ENCODE measurements at regions not wholly inside any gene's neighbourhood (a gene's known extent, or its start where the extent isn't known, plus 50 kb on each side); places are given as distances from the start of the nearest gene placed in this dataset.

DNA sequence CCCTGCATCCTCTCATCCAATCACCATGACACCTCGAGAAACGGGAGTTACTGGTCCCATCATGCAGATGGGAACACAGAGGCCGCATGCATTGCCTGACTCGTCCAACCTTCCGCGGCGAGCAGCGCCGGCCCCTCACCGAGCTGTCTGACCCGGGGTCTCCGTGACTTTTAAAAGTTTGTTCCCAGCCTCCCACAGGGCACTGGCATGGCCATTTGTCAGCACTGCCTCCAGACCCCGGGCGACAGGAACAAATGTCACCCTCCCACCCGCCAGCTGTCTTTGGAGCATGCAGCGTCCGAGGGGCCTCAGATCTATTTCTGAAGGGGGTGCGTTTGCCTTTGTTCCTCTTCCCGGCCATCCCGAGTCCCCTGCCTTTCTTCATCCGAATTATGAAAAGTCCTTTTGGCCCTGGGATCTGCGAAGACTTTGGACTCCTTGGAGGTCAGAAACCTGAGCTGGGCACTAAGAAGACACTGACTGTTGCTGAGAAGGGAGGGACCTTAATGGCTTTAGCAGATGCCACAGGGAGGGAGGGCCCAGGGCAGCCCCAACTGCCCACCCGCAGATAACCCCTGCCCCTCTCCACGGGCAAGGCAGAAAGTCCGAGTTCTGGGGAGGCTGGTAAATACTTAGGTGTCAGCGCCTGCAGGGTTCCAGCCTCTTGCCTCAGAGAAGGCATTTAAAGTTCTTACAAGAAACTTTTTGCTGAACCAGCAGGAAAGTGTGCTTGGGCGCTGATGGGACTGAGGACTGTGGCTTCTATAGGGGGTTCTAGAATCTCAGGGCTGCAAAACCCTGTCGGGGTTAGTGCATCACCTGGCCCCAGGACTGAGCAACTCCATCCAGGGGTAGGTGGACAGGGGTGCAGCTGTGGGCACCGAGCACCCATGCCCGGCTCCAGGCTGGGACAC is 348.1 kb downstream of the FOXL1 start:
- 68 to 83% (median 69%) methylated on average over 30 of the region's 30 CpGs for WGBS, 3 donors
- no peaks in the 10 kb centered on the region for H3K36me3 ChIP-seq (ENCODE audit: control insufficient read depth in 3 of 3, insufficient read depth in 2 of 3, low read depth in 1 of 3, low read length in 3 of 3)
- DNase-seq (no peak), FAIRE-seq (no peak)
- peaks cover 0 to 20% (median 0%) of the 10 kb centered on the region in 3 donors for H3K4me1 ChIP-seq (ENCODE audit: control insufficient read depth in 3 of 3, insufficient read depth in 2 of 3, low read depth in 1 of 3, low read length in 2 of 3)
- H3K27ac ChIP-seq (ENCODE audit: low read depth in 1 of 3, low read length in 2 of 3), result no peak overlapping the region
- H3K4me3 ChIP-seq (ENCODE audit: low read depth in 1 of 3, low read length in 3 of 3), result no peak overlapping the region
- peaks cover 2 to 22% (median 17%) of the 10 kb centered on the region in 3 donors for H3K27me3 ChIP-seq (ENCODE audit: control insufficient read depth in 3 of 3, insufficient read depth in 3 of 3, low read length in 3 of 3)
- H3K9me3 ChIP-seq (ENCODE audit: control insufficient read depth in 2 of 2, insufficient read depth in 1 of 2, low read depth in 1 of 2, low read length in 1 of 2), result peaks cover 0 to 2% of the 10 kb centered on the region in 2 donors

GRCh38 chr16:86927699-86928098 is 349.4 kb downstream of the FOXL1 start:
- no peak for FAIRE-seq
- 87 to 95% (median 93%) methylated on average over 3 of the region's 3 CpGs for WGBS, 3 donors
- Histone ChIP-seq H3K36me3 (ENCODE audit: control insufficient read depth in 3 of 3, insufficient read depth in 2 of 3, low read depth in 1 of 3, low read length in 3 of 3) (no peaks in the 10 kb centered on the region), H3K9me3 (ENCODE audit: control insufficient read depth in 2 of 2, insufficient read depth in 1 of 2, low read depth in 1 of 2, low read length in 1 of 2) (no peaks in the 10 kb centered on the region), H3K27me3 (ENCODE audit: control insufficient read depth in 3 of 3, insufficient read depth in 3 of 3, low read length in 3 of 3) (peaks cover 2 to 22% (median 17%) of the 10 kb centered on the region in 3 donors), H3K27ac (ENCODE audit: low read depth in 1 of 3, low read length in 2 of 3) (no peak overlapping the region), H3K4me3 (ENCODE audit: low read depth in 1 of 3, low read length in 3 of 3) (no peak overlapping the region), H3K4me1 (ENCODE audit: control insufficient read depth in 3 of 3, insufficient read depth in 2 of 3, low read depth in 1 of 3, low read length in 2 of 3) (peaks cover 0 to 20% (median 0%) of the 10 kb centered on the region in 3 donors)
- no peak for DNase-seq

- Histone ChIP-seq H3K27me3 (ENCODE audit: control insufficient read depth in 3 of 3, insufficient read depth in 3 of 3, low read length in 3 of 3) (peaks cover 2 to 22% (median 17%) of the 10 kb centered on the region in 3 donors), H3K36me3 (ENCODE audit: control insufficient read depth in 3 of 3, insufficient read depth in 2 of 3, low read depth in 1 of 3, low read length in 3 of 3) (no peaks in the 10 kb centered on the region), H3K4me3 (ENCODE audit: low read depth in 1 of 3, low read length in 3 of 3) (no peak overlapping the region), H3K4me1 (ENCODE audit: control insufficient read depth in 3 of 3, insufficient read depth in 2 of 3, low read depth in 1 of 3, low read length in 2 of 3) (peaks cover 0 to 20% (median 0%) of the 10 kb centered on the region in 3 donors), H3K27ac (ENCODE audit: low read depth in 1 of 3, low read length in 2 of 3) (no peak overlapping the region), H3K9me3 (ENCODE audit: control insufficient read depth in 2 of 2, insufficient read depth in 1 of 2, low read depth in 1 of 2, low read length in 1 of 2) (no peaks in the 10 kb centered on the region)
- FAIRE-seq (no peak), DNase-seq (no peak)
- WGBS, 3 donors, result 41 to 61% (median 54%) methylated on average over 9 of the region's 9 CpGs
Measured at GRCh38 chr16:86928523-86929011, 350.2 kb downstream of the FOXL1 start.

- DNase-seq (no peak), FAIRE-seq (no peak)
- Histone ChIP-seq H3K9me3 (ENCODE audit: control insufficient read depth in 2 of 2, insufficient read depth in 1 of 2, low read depth in 1 of 2, low read length in 1 of 2) (no peaks in the 10 kb centered on the region), H3K36me3 (ENCODE audit: control insufficient read depth in 3 of 3, insufficient read depth in 2 of 3, low read depth in 1 of 3, low read length in 3 of 3) (no peaks in the 10 kb centered on the region), H3K4me1 (ENCODE audit: control insufficient read depth in 3 of 3, insufficient read depth in 2 of 3, low read depth in 1 of 3, low read length in 2 of 3) (peaks cover 0 to 20% (median 0%) of the 10 kb centered on the region in 3 donors), H3K27me3 (ENCODE audit: control insufficient read depth in 3 of 3, insufficient read depth in 3 of 3, low read length in 3 of 3) (peaks cover 2 to 22% (median 16%) of the 10 kb centered on the region in 3 donors), H3K4me3 (ENCODE audit: low read depth in 1 of 3, low read length in 3 of 3) (no peak overlapping the region), H3K27ac (ENCODE audit: low read depth in 1 of 3, low read length in 2 of 3) (no peak overlapping the region)
- 27 to 36% (median 32%) methylated on average over 44 to 45 of the region's 45 CpGs for WGBS, 3 donors
Measured at GRCh38 chr16:86929057-86929871, 350.9 kb downstream of the FOXL1 start.

DNA sequence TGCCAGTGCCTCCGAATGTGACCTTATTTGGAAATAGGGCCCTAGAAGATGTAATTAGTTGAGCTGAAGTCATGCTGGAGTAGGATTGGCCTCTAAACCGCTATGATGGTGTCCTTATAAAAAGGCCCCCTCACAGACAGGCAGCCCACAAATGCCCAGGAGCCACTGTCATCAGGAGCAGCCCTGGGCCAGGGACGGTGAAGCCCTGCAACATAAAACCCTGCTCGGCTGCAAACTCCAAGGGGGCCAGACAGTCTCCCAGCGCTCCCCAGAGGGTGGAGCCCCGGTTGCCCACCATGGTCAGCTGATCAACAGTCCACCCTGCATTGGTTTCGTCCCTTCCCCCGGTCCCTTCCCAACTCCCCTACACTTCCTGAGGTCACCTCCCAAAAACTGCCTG is 351.7 kb downstream of the FOXL1 start:
- H3K4me3 ChIP-seq (ENCODE audit: low read depth in 1 of 3, low read length in 3 of 3), result no peak overlapping the region
- no peak for DNase-seq
- H3K4me1 ChIP-seq (ENCODE audit: control insufficient read depth in 3 of 3, insufficient read depth in 2 of 3, low read depth in 1 of 3, low read length in 2 of 3), result peaks cover 0 to 20% (median 0%) of the 10 kb centered on the region in 3 donors
- no peaks in the 10 kb centered on the region for H3K9me3 ChIP-seq (ENCODE audit: control insufficient read depth in 2 of 2, insufficient read depth in 1 of 2, low read depth in 1 of 2, low read length in 1 of 2)
- FAIRE-seq, result no peak
- no peaks in the 10 kb centered on the region for H3K36me3 ChIP-seq (ENCODE audit: control insufficient read depth in 3 of 3, insufficient read depth in 2 of 3, low read depth in 1 of 3, low read length in 3 of 3)
- no peak overlapping the region for H3K27ac ChIP-seq (ENCODE audit: low read depth in 1 of 3, low read length in 2 of 3)
- H3K27me3 ChIP-seq (ENCODE audit: control insufficient read depth in 3 of 3, insufficient read depth in 3 of 3, low read length in 3 of 3), result peaks cover 2 to 24% (median 13%) of the 10 kb centered on the region in 3 donors
- 66 to 83% (median 71%) methylated on average over 8 of the region's 8 CpGs for WGBS, 3 donors

DNA sequence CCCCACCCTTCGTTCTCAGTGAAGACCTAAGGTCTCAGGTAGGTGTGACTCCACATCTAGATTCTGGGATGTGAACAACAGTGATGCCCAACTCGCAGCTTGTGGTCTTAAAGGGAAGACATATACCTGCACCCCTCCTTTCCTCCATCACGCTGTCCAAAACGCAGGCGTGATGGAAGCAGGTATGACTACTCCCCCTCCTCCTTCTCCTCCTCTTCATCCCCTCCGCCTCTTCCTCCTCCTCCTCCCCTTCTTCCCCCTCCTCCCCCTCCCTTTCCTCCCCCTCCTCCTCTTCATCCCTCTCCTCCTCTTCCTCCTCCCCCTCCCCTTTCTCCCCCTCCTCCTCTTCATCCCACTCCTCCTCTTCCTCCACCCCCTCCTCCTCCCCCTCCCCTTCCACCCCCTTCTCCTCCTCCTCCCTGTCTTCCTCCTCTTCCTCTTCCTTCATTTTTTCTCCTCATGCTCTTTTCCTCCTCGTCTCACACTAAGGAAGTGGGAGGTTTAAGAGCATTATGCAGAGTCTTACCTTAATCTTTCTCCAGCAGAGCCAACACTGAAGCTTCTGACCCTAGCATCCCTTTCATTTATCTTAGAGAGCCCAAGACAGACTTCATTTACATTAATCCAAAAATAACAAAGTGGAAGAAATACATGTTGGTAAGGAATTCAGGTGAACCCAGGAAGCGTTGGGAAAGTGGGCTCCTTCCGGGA is 352.5 kb downstream of the FOXL1 start:
- FAIRE-seq, result no peak
- Histone ChIP-seq H3K36me3 (ENCODE audit: control insufficient read depth in 3 of 3, insufficient read depth in 2 of 3, low read depth in 1 of 3, low read length in 3 of 3) (no peaks in the 10 kb centered on the region), H3K4me3 (ENCODE audit: low read depth in 1 of 3, low read length in 3 of 3) (no peak overlapping the region), H3K9me3 (ENCODE audit: control insufficient read depth in 2 of 2, insufficient read depth in 1 of 2, low read depth in 1 of 2, low read length in 1 of 2) (no peaks in the 10 kb centered on the region), H3K27me3 (ENCODE audit: control insufficient read depth in 3 of 3, insufficient read depth in 3 of 3, low read length in 3 of 3) (peaks cover 2 to 25% (median 13%) of the 10 kb centered on the region in 3 donors), H3K27ac (ENCODE audit: low read depth in 1 of 3, low read length in 2 of 3) (no peak overlapping the region), H3K4me1 (ENCODE audit: control insufficient read depth in 3 of 3, insufficient read depth in 2 of 3, low read depth in 1 of 3, low read length in 2 of 3) (peaks cover 0 to 13% (median 0%) of the 10 kb centered on the region in 3 donors)
- no peak for DNase-seq
- 63 to 66% (median 64%) methylated on average over 9 of the region's 9 CpGs for WGBS, 3 donors

DNA sequence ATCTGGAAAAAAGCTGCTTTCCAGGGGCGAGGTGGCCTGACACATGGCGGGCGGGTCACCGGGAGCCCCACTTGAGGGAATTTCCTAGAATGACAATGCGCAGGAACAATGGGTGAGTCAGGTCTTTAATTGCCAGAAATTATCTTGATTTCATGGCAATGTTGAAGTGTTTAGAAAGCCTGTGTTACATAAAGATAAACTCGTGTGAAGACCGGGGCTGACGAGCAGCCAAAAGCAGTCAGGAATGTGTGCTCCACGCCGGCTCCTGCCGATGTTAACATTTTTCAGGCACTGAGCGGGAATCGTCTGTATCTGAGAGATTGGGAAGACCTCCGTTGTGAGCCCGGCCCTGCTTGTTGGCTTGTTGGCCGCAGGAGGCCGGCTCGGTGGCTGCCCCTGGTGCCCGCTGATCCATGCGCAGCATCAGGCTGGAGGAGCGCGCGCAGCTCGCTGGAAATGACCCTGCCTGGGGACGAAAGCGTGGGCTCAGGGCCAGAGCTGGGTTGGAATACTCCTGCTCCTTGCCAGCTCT is 353.1 kb downstream of the FOXL1 start:
- H3K4me1 ChIP-seq (ENCODE audit: control insufficient read depth in 3 of 3, insufficient read depth in 2 of 3, low read depth in 1 of 3, low read length in 2 of 3), result peaks cover 0 to 11% (median 0%) of the 10 kb centered on the region in 3 donors
- no peaks in the 10 kb centered on the region for H3K36me3 ChIP-seq (ENCODE audit: control insufficient read depth in 3 of 3, insufficient read depth in 2 of 3, low read depth in 1 of 3, low read length in 3 of 3)
- H3K27ac ChIP-seq (ENCODE audit: low read depth in 1 of 3, low read length in 2 of 3), result no peak overlapping the region
- peak in 1 of 2 donors; percentile 15 for DNase-seq
- H3K9me3 ChIP-seq (ENCODE audit: control insufficient read depth in 2 of 2, insufficient read depth in 1 of 2, low read depth in 1 of 2, low read length in 1 of 2), result no peaks in the 10 kb centered on the region
- H3K4me3 ChIP-seq (ENCODE audit: low read depth in 1 of 3, low read length in 3 of 3), result no peak overlapping the region
- 42 to 59% (median 50%) methylated on average over 26 of the region's 26 CpGs for WGBS, 3 donors
- peaks cover 2 to 26% (median 13%) of the 10 kb centered on the region in 3 donors for H3K27me3 ChIP-seq (ENCODE audit: control insufficient read depth in 3 of 3, insufficient read depth in 3 of 3, low read length in 3 of 3)
- no peak for FAIRE-seq

Data from small intestine (tissue), 7 donors.